ENCODE measurements at regions not wholly inside any gene's neighbourhood (a gene's known extent, or its start where the extent isn't known, plus 50 kb on each side); places are given as distances from the start of the nearest gene placed in this dataset.

DNA sequence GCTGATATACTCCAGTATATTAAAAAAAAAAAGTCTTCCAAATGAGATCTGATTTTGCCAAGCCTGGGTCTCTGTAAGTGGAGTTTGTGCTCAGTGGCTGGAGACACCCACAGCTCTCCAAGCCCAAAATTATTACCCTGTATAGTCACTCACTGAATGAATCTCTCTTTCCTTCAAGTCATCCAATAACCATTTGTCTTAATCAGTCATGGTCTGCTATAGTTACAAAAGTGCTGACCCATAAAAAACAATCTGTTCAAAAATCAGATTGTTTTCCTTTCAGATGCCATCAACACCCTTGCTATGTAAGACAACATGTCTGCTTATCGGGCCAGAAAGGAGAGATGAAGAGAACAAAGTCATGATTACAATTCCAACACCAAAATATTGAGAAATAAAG lies 159.4 kb upstream of the FST start:
- Mint-ChIP-seq H3K4me1 (ENCODE audit: low read depth) (no peaks in the 10 kb centered on the region), H3K36me3 (ENCODE audit: low read depth) (no peaks in the 10 kb centered on the region), H3K9me3 (no peaks in the 10 kb centered on the region), H3K27ac (no peak overlapping the region), H3K27me3 (peaks cover 6% of the 10 kb centered on the region), H3K4me3 (no peak overlapping the region)
- intact Hi-C loops (cut with micrococcal nuclease) = no loop called here
- ChIA-PET CTCF (no interaction called here), POLR2A (no interaction called here)
- TF ChIP-seq, protein P1, sequence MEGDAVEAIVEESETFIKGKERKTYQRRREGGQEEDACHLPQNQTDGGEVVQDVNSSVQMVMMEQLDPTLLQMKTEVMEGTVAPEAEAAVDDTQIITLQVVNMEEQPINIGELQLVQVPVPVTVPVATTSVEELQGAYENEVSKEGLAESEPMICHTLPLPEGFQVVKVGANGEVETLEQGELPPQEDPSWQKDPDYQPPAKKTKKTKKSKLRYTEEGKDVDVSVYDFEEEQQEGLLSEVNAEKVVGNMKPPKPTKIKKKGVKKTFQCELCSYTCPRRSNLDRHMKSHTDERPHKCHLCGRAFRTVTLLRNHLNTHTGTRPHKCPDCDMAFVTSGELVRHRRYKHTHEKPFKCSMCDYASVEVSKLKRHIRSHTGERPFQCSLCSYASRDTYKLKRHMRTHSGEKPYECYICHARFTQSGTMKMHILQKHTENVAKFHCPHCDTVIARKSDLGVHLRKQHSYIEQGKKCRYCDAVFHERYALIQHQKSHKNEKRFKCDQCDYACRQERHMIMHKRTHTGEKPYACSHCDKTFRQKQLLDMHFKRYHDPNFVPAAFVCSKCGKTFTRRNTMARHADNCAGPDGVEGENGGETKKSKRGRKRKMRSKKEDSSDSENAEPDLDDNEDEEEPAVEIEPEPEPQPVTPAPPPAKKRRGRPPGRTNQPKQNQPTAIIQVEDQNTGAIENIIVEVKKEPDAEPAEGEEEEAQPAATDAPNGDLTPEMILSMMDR (IDR thresholded peaks at IDR 0.05) = no peak
- ATAC-seq (no peak), DNase-seq (no peak)

DNA sequence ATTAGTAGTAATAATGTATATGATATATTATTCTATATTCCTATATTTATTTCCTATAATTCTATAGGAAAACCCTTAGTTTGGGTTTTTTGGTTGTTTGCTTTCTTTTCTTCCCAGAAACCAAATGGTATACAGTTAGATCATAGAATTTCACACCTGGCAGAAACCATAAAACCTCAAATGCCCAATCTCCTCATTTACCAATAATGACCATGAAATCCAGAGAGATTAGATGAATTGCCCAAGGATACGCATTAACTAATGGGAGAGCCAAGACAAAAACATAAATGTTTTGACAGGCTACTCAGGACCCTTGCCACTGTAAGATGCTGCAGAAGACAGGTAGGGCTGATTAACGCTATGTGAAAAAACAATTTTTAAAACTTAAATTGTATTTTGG lies 158.7 kb upstream of the FST start:
- ChIA-PET POLR2A (no interaction called here), CTCF (no interaction called here)
- TF ChIP-seq, protein P1 (IDR thresholded peaks at IDR 0.05) = no peak
- H3K27me3 Mint-ChIP-seq = peaks cover 6% of the 10 kb centered on the region
- H3K4me3 Mint-ChIP-seq = no peak overlapping the region
- DNase-seq = no peak
- ATAC-seq = no peak
- no peaks in the 10 kb centered on the region for H3K36me3 Mint-ChIP-seq (ENCODE audit: low read depth)
- no peaks in the 10 kb centered on the region for H3K9me3 Mint-ChIP-seq
- H3K27ac Mint-ChIP-seq = no peak overlapping the region
- H3K4me1 Mint-ChIP-seq (ENCODE audit: low read depth) = no peaks in the 10 kb centered on the region
- intact Hi-C loops (cut with micrococcal nuclease) = no loop called here

DNA sequence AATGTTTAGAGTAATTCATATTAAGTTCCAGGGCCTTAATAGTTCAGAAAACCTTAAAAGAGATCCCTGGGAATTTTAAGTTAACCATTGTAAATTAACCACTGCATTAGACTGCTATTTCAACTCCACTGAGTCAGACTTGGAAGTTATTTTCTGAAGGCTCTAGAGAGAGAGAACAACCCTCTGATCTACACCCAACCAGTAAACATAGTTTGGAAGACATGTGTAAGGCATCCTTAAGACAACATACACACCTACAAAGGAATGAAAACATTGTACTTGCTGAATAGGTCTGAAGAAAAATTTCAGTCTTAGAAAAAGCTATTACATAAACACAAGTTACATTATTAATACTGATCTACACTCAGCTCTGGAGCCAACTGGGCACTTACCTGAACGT lies 158.2 kb upstream of the FST start:
- ATAC-seq (no peak), DNase-seq (no peak)
- H3K9me3 Mint-ChIP-seq = no peaks in the 10 kb centered on the region
- H3K4me3 Mint-ChIP-seq = no peak overlapping the region
- TF ChIP-seq, protein P1 (IDR thresholded peaks at IDR 0.05) = no peak
- intact Hi-C loops (cut with micrococcal nuclease) = no loop called here
- H3K27me3 Mint-ChIP-seq = peaks cover 6% of the 10 kb centered on the region
- H3K4me1 Mint-ChIP-seq (ENCODE audit: low read depth) = no peaks in the 10 kb centered on the region
- POLR2A ChIA-PET = no interaction called here
- no peaks in the 10 kb centered on the region for H3K36me3 Mint-ChIP-seq (ENCODE audit: low read depth)
- H3K27ac Mint-ChIP-seq = no peak overlapping the region
- CTCF ChIA-PET = no interaction called here

DNA sequence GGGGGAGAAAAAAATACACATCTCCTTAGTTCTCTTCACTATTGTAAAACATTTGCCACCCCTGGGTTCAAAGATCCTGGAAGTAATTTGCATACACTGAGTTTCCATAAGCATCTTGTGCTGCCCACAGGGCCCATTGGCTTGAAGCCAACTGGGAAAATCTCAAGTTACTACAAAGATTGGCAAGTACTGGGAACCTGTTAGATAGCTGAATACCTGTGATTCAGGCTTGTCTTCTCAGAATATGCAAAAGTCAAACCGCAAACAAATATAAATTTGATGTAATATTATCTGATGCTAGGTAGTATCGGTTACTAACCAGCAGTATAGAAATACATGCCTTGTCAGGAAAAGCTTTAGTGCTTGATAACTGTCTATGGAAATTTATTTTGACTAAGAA lies 156.9 kb upstream of the FST start:
- Mint-ChIP-seq H3K9me3 (no peaks in the 10 kb centered on the region), H3K4me1 (ENCODE audit: low read depth) (no peaks in the 10 kb centered on the region), H3K27me3 (no peaks in the 10 kb centered on the region), H3K36me3 (ENCODE audit: low read depth) (no peaks in the 10 kb centered on the region), H3K4me3 (no peak overlapping the region), H3K27ac (no peak overlapping the region)
- intact Hi-C loops (cut with micrococcal nuclease) = no loop called here
- ChIA-PET CTCF (no interaction called here), POLR2A (no interaction called here)
- TF ChIP-seq, protein P1 (IDR thresholded peaks at IDR 0.05) = no peak
- DNase-seq (no peak), ATAC-seq (no peak)

DNA sequence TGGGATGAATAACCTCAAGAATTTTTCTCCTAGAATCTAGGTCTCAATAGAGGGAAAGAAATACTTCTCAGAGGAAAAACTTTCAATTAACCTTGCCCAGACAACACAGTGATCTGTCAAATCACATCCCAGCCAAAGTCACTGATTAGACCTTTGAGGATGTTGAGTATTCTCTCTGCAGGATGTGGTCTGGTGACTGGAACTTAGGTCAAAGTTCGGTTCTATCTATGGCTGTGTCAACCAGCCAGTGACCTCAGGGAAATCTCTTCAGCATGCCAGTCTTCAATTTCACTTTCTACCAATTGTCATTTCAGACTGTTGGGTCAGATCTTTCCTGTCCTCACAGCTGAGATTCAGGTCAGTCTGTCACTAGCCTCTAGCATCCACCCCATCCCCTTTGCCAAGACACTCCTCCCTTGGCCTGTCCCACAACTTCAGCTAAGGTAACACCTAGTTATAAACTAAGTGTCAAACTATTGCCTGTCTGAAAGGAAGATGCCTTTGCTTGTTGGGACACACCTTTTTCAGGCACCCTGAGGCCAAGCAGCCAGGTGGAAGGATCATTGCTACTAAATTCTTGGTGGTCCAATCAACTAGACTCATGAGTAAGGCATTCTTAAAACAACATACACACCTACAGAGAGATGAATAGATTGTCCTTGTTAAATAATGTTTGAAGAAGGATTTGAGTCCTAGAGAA lies 156.3 kb upstream of the FST start:
- H3K27me3 Mint-ChIP-seq = no peaks in the 10 kb centered on the region
- intact Hi-C loops (cut with micrococcal nuclease) = no loop called here
- no peak overlapping the region for H3K4me3 Mint-ChIP-seq
- no peak overlapping the region for H3K27ac Mint-ChIP-seq
- DNase-seq (no peak), ATAC-seq (peak; percentile 53)
- no peaks in the 10 kb centered on the region for H3K9me3 Mint-ChIP-seq
- TF ChIP-seq, protein P1 (IDR thresholded peaks at IDR 0.05) = no peak
- H3K4me1 Mint-ChIP-seq (ENCODE audit: low read depth) = no peaks in the 10 kb centered on the region
- CTCF ChIA-PET = no interaction called here
- H3K36me3 Mint-ChIP-seq (ENCODE audit: low read depth) = no peaks in the 10 kb centered on the region
- POLR2A ChIA-PET = no interaction called here

All from activated CD8-positive, alpha-beta T cell treated with anti-CD3 and anti-CD28 coated beads for 36 hours (primary cell).